ENCODE measurements at regions not wholly inside any gene's neighbourhood (a gene's known extent, or its start where the extent isn't known, plus 50 kb on each side); places are given as distances from the start of the nearest gene placed in this dataset.

- no peak for TF ChIP-seq CEBPB (IDR thresholded peaks at IDR 0.05; ENCODE audit: low read depth, low read length)
- no peak for TF ChIP-seq BHLHE40 (IDR thresholded peaks at IDR 0.05; ENCODE audit: low read depth, low read length)
- TF ChIP-seq ELK1 (IDR thresholded peaks at IDR 0.05; ENCODE audit: borderline replicate concordance, low read depth, low read length): no peak
- no peak for TF ChIP-seq NFE2L2 (IDR thresholded peaks at IDR 0.05; ENCODE audit: low read depth, low read length)
- TF ChIP-seq CHD1 (IDR thresholded peaks at IDR 0.05; ENCODE audit: low read depth, low read length): no peak
- no peak for TF ChIP-seq USF2 (IDR thresholded peaks at IDR 0.05; ENCODE audit: low read depth, low read length)
- TF ChIP-seq POLR2A (IDR thresholded peaks at IDR 0.05; ENCODE audit: low read depth, low read length): no peak
- TF ChIP-seq FOS (IDR thresholded peaks at IDR 0.05; ENCODE audit: low read depth, low read length): no peak
- no peak for TF ChIP-seq MXI1 (IDR thresholded peaks at IDR 0.05; ENCODE audit: borderline replicate concordance, low read depth, low read length)
- TF ChIP-seq RAD21 (IDR thresholded peaks at IDR 0.05; ENCODE audit: low read length): no peak
- no peak for TF ChIP-seq MAFK (IDR thresholded peaks at IDR 0.05; ENCODE audit: low read depth, low read length)
- TF ChIP-seq RCOR1 (IDR thresholded peaks at IDR 0.05; ENCODE audit: insufficient replicate concordance, low read length): no peak
- ATAC-seq (ENCODE audit: low read depth): no peak
- dilution Hi-C loops (cut with HindIII; ENCODE audit: low sequenced_read_pairs, unreplicated experiment) (no loop called here), in situ Hi-C loops (cut with MboI; ENCODE audit: low sequenced_read_pairs) (no loop called here), intact Hi-C loops (cut with micrococcal nuclease) (no loop called here)
- no peak for DNase-seq
- no peak overlapping the region for H3K18ac ChIP-seq (ENCODE audit: low read depth, low read length)
- H2AK5ac ChIP-seq (ENCODE audit: low read depth, low read length): no peak overlapping the region
- H3K36me3 ChIP-seq (ENCODE audit: control insufficient read depth, insufficient read depth, low read length): no peaks in the 10 kb centered on the region
- H3K9me3 ChIP-seq (ENCODE audit: control insufficient read depth, insufficient read depth, low read length): no peaks in the 10 kb centered on the region; the same call in 1 of the 2 replicates
- H3K56ac ChIP-seq (ENCODE audit: extremely low read depth, insufficient read depth, low read length): no peak overlapping the region
- CTCF ChIA-PET: no interaction called here
- H2BK20ac ChIP-seq (ENCODE audit: low read depth, low read length): no peak overlapping the region
- no peaks in the 10 kb centered on the region for H3K9me1 ChIP-seq (ENCODE audit: insufficient read depth, low read length)
- no peak overlapping the region for H4K8ac ChIP-seq (ENCODE audit: low read depth in 2 of 2, low read length in 2 of 2)
- H3K4me2 ChIP-seq (ENCODE audit: low read depth, low read length): no peak overlapping the region
- no peaks in the 10 kb centered on the region for H3K79me1 ChIP-seq (ENCODE audit: low read depth in 1 of 2, low read length in 2 of 2)
- no peak overlapping the region for H2BK120ac ChIP-seq (ENCODE audit: low read depth, low read length)
- no CpG with 5 or more reads among the region's 2 CpGs for WGBS, 2 experiments (ENCODE audit: extremely low coverage in 2 of 2, insufficient read length in 1 of 2)
- no peak overlapping the region for H4K5ac ChIP-seq (ENCODE audit: low read depth, low read length)
- no peak overlapping the region for H3K14ac ChIP-seq (replicated peaks; ENCODE audit: low read depth, low read length)
- H3K9ac ChIP-seq (ENCODE audit: low read depth, low read length): no peak overlapping the region
- H3K4ac ChIP-seq (ENCODE audit: low read depth, low read length): no peak overlapping the region
- H2BK15ac ChIP-seq (ENCODE audit: low read depth, low read length): no peak overlapping the region
- no peak overlapping the region for H2BK5ac ChIP-seq (ENCODE audit: low read depth, low read length, poor library complexity, severe bottlenecking)
- H3K23ac ChIP-seq (ENCODE audit: low read depth, low read length): no peak overlapping the region
- POLR2A ChIA-PET (ENCODE audit: unreplicated experiment): no interaction called here
- no peak overlapping the region for H4K91ac ChIP-seq (ENCODE audit: insufficient read depth, low read depth, low read length)
- BruUV-seq (replicated peaks): no TSS peak
- H3K27ac ChIP-seq (ENCODE audit: insufficient read depth, low read length): no peak overlapping the region
- no peak overlapping the region for H3K4me3 ChIP-seq (ENCODE audit: insufficient read depth, low read depth, low read length)
- no peaks in the 10 kb centered on the region for H3K27me3 ChIP-seq (ENCODE audit: control insufficient read depth, insufficient read depth, low read length)
- no peaks in the 10 kb centered on the region for H4K20me1 ChIP-seq (ENCODE audit: insufficient read depth, low read length)
- H2AK9ac ChIP-seq (replicated peaks; ENCODE audit: low read depth, low read length, poor library complexity): no peak overlapping the region
- no peak overlapping the region for H2AFZ ChIP-seq (replicated peaks; ENCODE audit: low read length, poor library complexity)
- no peaks in the 10 kb centered on the region for H3K4me1 ChIP-seq (ENCODE audit: control insufficient read depth, insufficient read depth, low read length)
Observed at GRCh38 chr13:103528437-103528836, 462.2 kb upstream of the SLC10A2 start.

Measured in IMR-90 (cell line).